ENCODE measurements at regions not wholly inside any gene's neighbourhood (a gene's known extent, or its start where the extent isn't known, plus 50 kb on each side); places are given as distances from the start of the nearest gene placed in this dataset.

- Histone ChIP-seq H3K4me3 (ENCODE audit: low read depth, low read length) (no peak overlapping the region), H3K9me3 (no peaks in the 10 kb centered on the region), H3K4me1 (no peaks in the 10 kb centered on the region), H3K27me3 (no peaks in the 10 kb centered on the region), H3K36me3 (no peaks in the 10 kb centered on the region)
- no peak for TF ChIP-seq CTCF (IDR thresholded peaks at IDR 0.05; ENCODE audit: low read depth, low read length)
- DNase-seq, result no peak
Measured at GRCh38 chr13:50192272-50192813, 177.1 kb downstream of the KCNRG start.

GRCh38 chr13:50195045-50195444 is 179.8 kb downstream of the KCNRG start:
- no peak overlapping the region for H3K4me3 ChIP-seq (ENCODE audit: low read depth, low read length)
- peaks cover 9% of the 10 kb centered on the region for H3K4me1 ChIP-seq
- DNase-seq, result no peak
- no peaks in the 10 kb centered on the region for H3K36me3 ChIP-seq
- no peaks in the 10 kb centered on the region for H3K27me3 ChIP-seq
- TF ChIP-seq CTCF (IDR thresholded peaks at IDR 0.05; ENCODE audit: low read depth, low read length), result no peak
- no peaks in the 10 kb centered on the region for H3K9me3 ChIP-seq

- H3K4me3 ChIP-seq (ENCODE audit: low read depth, low read length), result no peak overlapping the region
- H3K36me3 ChIP-seq, result no peaks in the 10 kb centered on the region
- no peak for TF ChIP-seq CTCF (IDR thresholded peaks at IDR 0.05; ENCODE audit: low read depth, low read length)
- H3K9me3 ChIP-seq, result no peaks in the 10 kb centered on the region
- H3K27me3 ChIP-seq, result no peaks in the 10 kb centered on the region
- no peak for DNase-seq
- peaks cover 17% of the 10 kb centered on the region for H3K4me1 ChIP-seq
Measured at GRCh38 chr13:50196118-50196517, 180.9 kb downstream of the KCNRG start.

GRCh38 chr13:50197705-50198104 is 182.5 kb downstream of the KCNRG start:
- H3K36me3 ChIP-seq, result no peaks in the 10 kb centered on the region
- H3K4me3 ChIP-seq (ENCODE audit: low read depth, low read length), result no peak overlapping the region
- no peak for DNase-seq
- TF ChIP-seq CTCF (IDR thresholded peaks at IDR 0.05; ENCODE audit: low read depth, low read length), result no peak
- peaks cover 21% of the 10 kb centered on the region for H3K4me1 ChIP-seq
- no peaks in the 10 kb centered on the region for H3K9me3 ChIP-seq
- no peaks in the 10 kb centered on the region for H3K27me3 ChIP-seq

GRCh38 chr13:50198508-50198907 is 183.3 kb downstream of the KCNRG start:
- peak; percentile 60 for DNase-seq
- TF ChIP-seq CTCF (IDR thresholded peaks at IDR 0.05; ENCODE audit: low read depth, low read length), result no peak
- H3K36me3 ChIP-seq, result no peaks in the 10 kb centered on the region
- peaks cover 21% of the 10 kb centered on the region for H3K4me1 ChIP-seq
- H3K9me3 ChIP-seq, result no peaks in the 10 kb centered on the region
- H3K27me3 ChIP-seq, result no peaks in the 10 kb centered on the region
- no peak overlapping the region for H3K4me3 ChIP-seq (ENCODE audit: low read depth, low read length)

- H3K27me3 ChIP-seq, result no peaks in the 10 kb centered on the region
- no peaks in the 10 kb centered on the region for H3K9me3 ChIP-seq
- no peak overlapping the region for H3K4me3 ChIP-seq (ENCODE audit: low read depth, low read length)
- H3K4me1 ChIP-seq, result peaks cover 21% of the 10 kb centered on the region
- TF ChIP-seq CTCF (IDR thresholded peaks at IDR 0.05; ENCODE audit: low read depth, low read length), result no peak
- peak; percentile 34 for DNase-seq
- no peaks in the 10 kb centered on the region for H3K36me3 ChIP-seq
Measured at GRCh38 chr13:50200569-50200968, 185.3 kb downstream of the KCNRG start.
